GM18507 (cell line): ENCODE measurements at regions not wholly inside any gene's neighbourhood (a gene's known extent, or its start where the extent isn't known, plus 50 kb on each side); places are given as distances from the start of the nearest gene placed in this dataset.
"Not testable (repeated sequence)": the region's sequence is repeated elsewhere in the genome, so short reads cannot be mapped to it uniquely, and the experiment has no call there.

ENCODE experiments used
- DNase-seq: peaks from one replicate; pipeline ENCODE4 v3.0.0; 2011; ENCODE audit warnings: low read depth; ENCODE audit not compliant: insufficient read length; ENCODE audit errors: extremely low spot score
- FAIRE-seq: peaks from 2 replicates; lab custom pipeline; 2011; peaks lifted over from hg19 to GRCh38; lab: Jason Lieb, UNC

GRCh38 chr22:48719978-48720661 lies 1107.6 kb downstream of the BRD1 start:
- FAIRE-seq (no peak), DNase-seq (no peak)

- DNase-seq = no peak
- FAIRE-seq = no peak
These were observed 1108.7 kb downstream of the BRD1 start for GRCh38 chr22:48718818-48719500.

GRCh38 chr22:48717883-48718817 lies 1109.5 kb downstream of the BRD1 start:
- DNase-seq (no peak), FAIRE-seq (no peak)

GRCh38 chr22:48717076-48717810 lies 1110.4 kb downstream of the BRD1 start:
- DNase-seq (no peak), FAIRE-seq (no peak)

GRCh38 chr22:48716154-48716553 lies 1111.5 kb downstream of the BRD1 start:
- not testable (repeated sequence) for FAIRE-seq, DNase-seq

GRCh38 chr22:48715511-48715910 lies 1112.2 kb downstream of the BRD1 start:
- FAIRE-seq = no peak
- DNase-seq = no peak

- no peak for FAIRE-seq
- no peak for DNase-seq
These were observed 1113.4 kb downstream of the BRD1 start for GRCh38 chr22:48714231-48714630.

GRCh38 chr22:48713272-48714205 lies 1114.1 kb downstream of the BRD1 start:
- no peak for DNase-seq
- no peak for FAIRE-seq

GRCh38 chr22:48712558-48713271 lies 1115.0 kb downstream of the BRD1 start:
- FAIRE-seq (no peak), DNase-seq (no peak)

GRCh38 chr22:48711669-48712068 lies 1116.0 kb downstream of the BRD1 start:
- FAIRE-seq (no peak), DNase-seq (no peak)

GRCh38 chr22:48711031-48711431 lies 1116.6 kb downstream of the BRD1 start:
- FAIRE-seq (no peak), DNase-seq (no peak)

- no peak for FAIRE-seq
These were observed 1117.3 kb downstream of the BRD1 start for GRCh38 chr22:48710410-48710809.

GRCh38 chr22:48709976-48710375 lies 1117.7 kb downstream of the BRD1 start:
- no peak for DNase-seq
- no peak for FAIRE-seq

More at GRCh38 chr22:48710410-48710809, 1117.3 kb downstream of the BRD1 start:
- no peak for DNase-seq

- DNase-seq = no peak
- FAIRE-seq = no peak
These were observed 1118.2 kb downstream of the BRD1 start for GRCh38 chr22:48709453-48709852.

GRCh38 chr22:48708558-48709245 lies 1119.0 kb downstream of the BRD1 start:
- no peak for FAIRE-seq
- no peak for DNase-seq

- FAIRE-seq = no peak
These were observed 1119.7 kb downstream of the BRD1 start for GRCh38 chr22:48707763-48708557.

More at GRCh38 chr22:48707763-48708557, 1119.7 kb downstream of the BRD1 start:
- no peak for DNase-seq
